Stimulated activated CD4-positive, alpha-beta T cell treated with anti-CD3 and anti-CD28 coated beads, Interleukin-4, amount 100 ng/mL, for 48 hours (primary cell): ENCODE measurements at regions not wholly inside any gene's neighbourhood (a gene's known extent, or its start where the extent isn't known, plus 50 kb on each side); places are given as distances from the start of the nearest gene placed in this dataset.

Source experiments
- DNase-seq, 2 donors: peaks; one replicate each; pipeline ENCODE4 v3.0.0-alpha.2; 2020; ENCODE audit warnings: low read depth in 2 of 2

- DNase-seq: no peak
Observed at GRCh38 chr7:18408868-18409267, 86.7 kb upstream of the HDAC9 start.

- DNase-seq: no peak
Observed at GRCh38 chr7:18413447-18413846, 82.1 kb upstream of the HDAC9 start.

- DNase-seq: no peak
Observed at GRCh38 chr7:18414885-18415284, 80.7 kb upstream of the HDAC9 start.

- no peak for DNase-seq
Observed at GRCh38 chr7:18416988-18417387, 78.6 kb upstream of the HDAC9 start.

GRCh38 chr7:18419456-18419855 is 76.1 kb upstream of the HDAC9 start:
- no peak for DNase-seq

GRCh38 chr7:18420108-18420507 is 75.4 kb upstream of the HDAC9 start:
- DNase-seq: no peak

- no peak for DNase-seq
Observed at GRCh38 chr7:18420748-18421147, 74.8 kb upstream of the HDAC9 start.

GRCh38 chr7:18421297-18422002 is 74.1 kb upstream of the HDAC9 start:
- DNase-seq: no peak

GRCh38 chr7:18425227-18425626 is 70.3 kb upstream of the HDAC9 start:
- DNase-seq: no peak

- no peak for DNase-seq
Observed at GRCh38 chr7:18425838-18426445, 69.6 kb upstream of the HDAC9 start.

GRCh38 chr7:18426564-18427226 is 68.9 kb upstream of the HDAC9 start:
- no peak for DNase-seq

- DNase-seq: no peak
Observed at GRCh38 chr7:18429547-18429946, 66.0 kb upstream of the HDAC9 start.

GRCh38 chr7:18430810-18431209 is 64.7 kb upstream of the HDAC9 start:
- DNase-seq: no peak

GRCh38 chr7:18434171-18434570 is 61.4 kb upstream of the HDAC9 start:
- no peak for DNase-seq

GRCh38 chr7:18437101-18437500 is 58.4 kb upstream of the HDAC9 start:
- DNase-seq: no peak

- DNase-seq: no peak
Observed at GRCh38 chr7:18440934-18441333, 54.6 kb upstream of the HDAC9 start.

GRCh38 chr7:18444826-18445225 is 50.7 kb upstream of the HDAC9 start:
- no peak for DNase-seq

- DNase-seq: no peak
Observed at GRCh38 chr7:18445483-18445882, 50.1 kb upstream of the HDAC9 start.
